ENCODE measurements at regions not wholly inside any gene's neighbourhood (a gene's known extent, or its start where the extent isn't known, plus 50 kb on each side); places are given as distances from the start of the nearest gene placed in this dataset.
"Not testable (repeated sequence)": the region's sequence is repeated elsewhere in the genome, so short reads cannot be mapped to it uniquely, and the experiment has no call there.

GRCh38 chr12:89764164-89764563, 55.5 kb upstream of the ATP2B1 start:
- not testable (repeated sequence) for TF ChIP-seq POLR2A, POLR2AphosphoS5 (IDR thresholded peaks at IDR 0.05)
